ENCODE measurements at regions not wholly inside any gene's neighbourhood (a gene's known extent, or its start where the extent isn't known, plus 50 kb on each side); places are given as distances from the start of the nearest gene placed in this dataset.

GRCh38 chr12:91817517-91817916, 328.1 kb downstream of the BTG1 start:
- peak; percentile 54 for DNase-seq (ENCODE audit: low read depth)
- no peak for FAIRE-seq

GRCh38 chr12:91813701-91814100, 331.9 kb downstream of the BTG1 start:
- no peaks in the 10 kb centered on the region for H3K9me3 Mint-ChIP-seq (ENCODE audit: unreplicated experiment)
- H3K27ac Mint-ChIP-seq (ENCODE audit: unreplicated experiment) = no peak overlapping the region
- no peaks in the 10 kb centered on the region for H3K27me3 Mint-ChIP-seq (ENCODE audit: low read depth, unreplicated experiment)
- TF ChIP-seq EZH2 (IDR thresholded peaks at IDR 0.05; ENCODE audit: insufficient read depth, low read length) (no peak), CTCF (IDR thresholded peaks at IDR 0.05; ENCODE audit: insufficient read depth, low read depth, low read length) (no peak)
- Histone ChIP-seq H3K27me3 (ENCODE audit: insufficient read depth, low read length) (no peaks in the 10 kb centered on the region), H3K9me3 (ENCODE audit: insufficient read depth, low read depth, low read length) (no peaks in the 10 kb centered on the region), H3K4me3 (ENCODE audit: insufficient read depth, low read depth, low read length) (no peak overlapping the region), H3K4me2 (ENCODE audit: low read length) (no peak overlapping the region), H3K36me3 (ENCODE audit: insufficient read depth, low read length) (no peaks in the 10 kb centered on the region), H2AFZ (ENCODE audit: low read depth, low read length) (no peak overlapping the region), H4K20me1 (ENCODE audit: insufficient read depth, low read length) (no peaks in the 10 kb centered on the region), H3K27ac (ENCODE audit: low read depth, low read length) (no peak overlapping the region), H3K4me1 (ENCODE audit: insufficient read depth, low read length) (peaks cover 10% of the 10 kb centered on the region), H3K9ac (ENCODE audit: low read length) (no peak overlapping the region), H3K79me2 (ENCODE audit: insufficient read depth, low read length) (no peaks in the 10 kb centered on the region)
- no peaks in the 10 kb centered on the region for H3K4me1 Mint-ChIP-seq (ENCODE audit: low read depth, unreplicated experiment)
- FAIRE-seq (no peak), DNase-seq (ENCODE audit: low read depth) (no peak)
- no peaks in the 10 kb centered on the region for H3K36me3 Mint-ChIP-seq (ENCODE audit: low read depth, unreplicated experiment)
- H3K4me3 Mint-ChIP-seq (ENCODE audit: unreplicated experiment) = no peak overlapping the region

More at GRCh38 chr12:91817517-91817916, 328.1 kb downstream of the BTG1 start:
- peaks cover 2% of the 10 kb centered on the region for H3K9me3 Mint-ChIP-seq (ENCODE audit: unreplicated experiment)
- no peaks in the 10 kb centered on the region for H4K20me1 ChIP-seq (ENCODE audit: insufficient read depth, low read length)
- H3K4me1 Mint-ChIP-seq (ENCODE audit: low read depth, unreplicated experiment) = no peaks in the 10 kb centered on the region
- H3K27ac ChIP-seq (ENCODE audit: low read depth, low read length) = no peak overlapping the region
- no peaks in the 10 kb centered on the region for H3K27me3 Mint-ChIP-seq (ENCODE audit: low read depth, unreplicated experiment)
- H3K9ac ChIP-seq (ENCODE audit: low read length) = no peak overlapping the region
- H3K4me1 ChIP-seq (ENCODE audit: insufficient read depth, low read length) = peaks cover 10% of the 10 kb centered on the region
- H3K4me2 ChIP-seq (ENCODE audit: low read length) = peak overlapping the region; percentile 24
- H3K27ac Mint-ChIP-seq (ENCODE audit: unreplicated experiment) = no peak overlapping the region
- H3K36me3 ChIP-seq (ENCODE audit: insufficient read depth, low read length) = no peaks in the 10 kb centered on the region
- H3K9me3 ChIP-seq (ENCODE audit: insufficient read depth, low read depth, low read length) = no peaks in the 10 kb centered on the region
- H3K36me3 Mint-ChIP-seq (ENCODE audit: low read depth, unreplicated experiment) = no peaks in the 10 kb centered on the region
- H2AFZ ChIP-seq (ENCODE audit: low read depth, low read length) = no peak overlapping the region
- H3K79me2 ChIP-seq (ENCODE audit: insufficient read depth, low read length) = no peaks in the 10 kb centered on the region
- no peak overlapping the region for H3K4me3 ChIP-seq (ENCODE audit: insufficient read depth, low read depth, low read length)
- TF ChIP-seq CTCF (IDR thresholded peaks at IDR 0.05; ENCODE audit: insufficient read depth, low read depth, low read length) (no peak), EZH2 (IDR thresholded peaks at IDR 0.05; ENCODE audit: insufficient read depth, low read length) (no peak)
- no peak overlapping the region for H3K4me3 Mint-ChIP-seq (ENCODE audit: unreplicated experiment)
- H3K27me3 ChIP-seq (ENCODE audit: insufficient read depth, low read length) = no peaks in the 10 kb centered on the region

- H3K36me3 Mint-ChIP-seq (ENCODE audit: low read depth, unreplicated experiment) = no peaks in the 10 kb centered on the region
Observed at GRCh38 chr12:91811481-91812287, 334.0 kb downstream of the BTG1 start.

More at GRCh38 chr12:91811481-91812287, 334.0 kb downstream of the BTG1 start:
- Histone ChIP-seq H4K20me1 (ENCODE audit: insufficient read depth, low read length) (no peaks in the 10 kb centered on the region), H3K4me3 (ENCODE audit: insufficient read depth, low read depth, low read length) (no peak overlapping the region), H2AFZ (ENCODE audit: low read depth, low read length) (no peak overlapping the region), H3K36me3 (ENCODE audit: insufficient read depth, low read length) (no peaks in the 10 kb centered on the region), H3K4me2 (ENCODE audit: low read length) (no peak overlapping the region), H3K27me3 (ENCODE audit: insufficient read depth, low read length) (no peaks in the 10 kb centered on the region), H3K9ac (ENCODE audit: low read length) (no peak overlapping the region), H3K9me3 (ENCODE audit: insufficient read depth, low read depth, low read length) (no peaks in the 10 kb centered on the region), H3K27ac (ENCODE audit: low read depth, low read length) (no peak overlapping the region), H3K4me1 (ENCODE audit: insufficient read depth, low read length) (no peaks in the 10 kb centered on the region), H3K79me2 (ENCODE audit: insufficient read depth, low read length) (no peaks in the 10 kb centered on the region)
- TF ChIP-seq EZH2 (IDR thresholded peaks at IDR 0.05; ENCODE audit: insufficient read depth, low read length) (no peak), CTCF (IDR thresholded peaks at IDR 0.05; ENCODE audit: insufficient read depth, low read depth, low read length) (peak; percentile 78)
- peaks cover 6% of the 10 kb centered on the region for H3K9me3 Mint-ChIP-seq (ENCODE audit: unreplicated experiment)
- FAIRE-seq (peak; percentile 17), DNase-seq (ENCODE audit: low read depth) (peak; percentile 35)
- H3K4me1 Mint-ChIP-seq (ENCODE audit: low read depth, unreplicated experiment) = no peaks in the 10 kb centered on the region
- no peak overlapping the region for H3K4me3 Mint-ChIP-seq (ENCODE audit: unreplicated experiment)
- no peaks in the 10 kb centered on the region for H3K27me3 Mint-ChIP-seq (ENCODE audit: low read depth, unreplicated experiment)
- H3K27ac Mint-ChIP-seq (ENCODE audit: unreplicated experiment) = no peak overlapping the region
